ENCODE measurements at regions not wholly inside any gene's neighbourhood (a gene's known extent, or its start where the extent isn't known, plus 50 kb on each side); places are given as distances from the start of the nearest gene placed in this dataset.

DNA sequence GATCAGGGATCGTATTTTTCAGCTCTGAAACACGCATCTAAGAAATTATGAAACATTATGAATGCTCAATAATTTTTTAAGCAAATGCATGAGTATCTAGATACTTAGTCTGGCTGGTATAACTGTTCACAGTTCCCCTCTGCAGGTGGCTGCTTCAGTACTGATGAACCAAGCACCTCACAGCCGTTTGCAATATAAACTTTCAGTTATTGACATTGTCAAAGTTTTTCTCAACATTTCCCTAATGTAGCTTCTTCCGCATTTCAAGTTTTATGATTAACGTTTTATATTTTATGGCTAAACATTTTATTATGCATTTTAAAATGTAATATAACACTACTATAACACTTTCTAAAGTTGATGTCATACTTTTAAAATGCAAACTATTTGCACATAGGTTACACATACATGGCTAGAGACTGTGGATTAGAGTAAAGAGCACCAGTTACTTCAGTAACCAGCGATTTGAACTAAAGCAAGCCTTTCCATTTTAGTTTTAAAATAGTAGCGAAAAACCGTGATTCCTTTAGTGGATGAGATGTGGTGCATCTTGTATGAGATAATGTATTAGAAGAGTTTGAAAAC, 495.4 kb downstream of the XIRP2 start:
- TF ChIP-seq, protein P1, sequence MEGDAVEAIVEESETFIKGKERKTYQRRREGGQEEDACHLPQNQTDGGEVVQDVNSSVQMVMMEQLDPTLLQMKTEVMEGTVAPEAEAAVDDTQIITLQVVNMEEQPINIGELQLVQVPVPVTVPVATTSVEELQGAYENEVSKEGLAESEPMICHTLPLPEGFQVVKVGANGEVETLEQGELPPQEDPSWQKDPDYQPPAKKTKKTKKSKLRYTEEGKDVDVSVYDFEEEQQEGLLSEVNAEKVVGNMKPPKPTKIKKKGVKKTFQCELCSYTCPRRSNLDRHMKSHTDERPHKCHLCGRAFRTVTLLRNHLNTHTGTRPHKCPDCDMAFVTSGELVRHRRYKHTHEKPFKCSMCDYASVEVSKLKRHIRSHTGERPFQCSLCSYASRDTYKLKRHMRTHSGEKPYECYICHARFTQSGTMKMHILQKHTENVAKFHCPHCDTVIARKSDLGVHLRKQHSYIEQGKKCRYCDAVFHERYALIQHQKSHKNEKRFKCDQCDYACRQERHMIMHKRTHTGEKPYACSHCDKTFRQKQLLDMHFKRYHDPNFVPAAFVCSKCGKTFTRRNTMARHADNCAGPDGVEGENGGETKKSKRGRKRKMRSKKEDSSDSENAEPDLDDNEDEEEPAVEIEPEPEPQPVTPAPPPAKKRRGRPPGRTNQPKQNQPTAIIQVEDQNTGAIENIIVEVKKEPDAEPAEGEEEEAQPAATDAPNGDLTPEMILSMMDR (IDR thresholded peaks at IDR 0.05; ENCODE audit: low read depth, low read length) = no peak
- Histone ChIP-seq H3K27me3 (ENCODE audit: insufficient read depth, low read depth, severe bottlenecking) (no peaks in the 10 kb centered on the region), H3K27ac (no peak overlapping the region), H3K36me3 (no peaks in the 10 kb centered on the region), H3K4me3 (ENCODE audit: low read depth, low read length) (no peak overlapping the region), H3K9me3 (ENCODE audit: severe bottlenecking) (no peaks in the 10 kb centered on the region)
- DNase-seq = no peak

DNA sequence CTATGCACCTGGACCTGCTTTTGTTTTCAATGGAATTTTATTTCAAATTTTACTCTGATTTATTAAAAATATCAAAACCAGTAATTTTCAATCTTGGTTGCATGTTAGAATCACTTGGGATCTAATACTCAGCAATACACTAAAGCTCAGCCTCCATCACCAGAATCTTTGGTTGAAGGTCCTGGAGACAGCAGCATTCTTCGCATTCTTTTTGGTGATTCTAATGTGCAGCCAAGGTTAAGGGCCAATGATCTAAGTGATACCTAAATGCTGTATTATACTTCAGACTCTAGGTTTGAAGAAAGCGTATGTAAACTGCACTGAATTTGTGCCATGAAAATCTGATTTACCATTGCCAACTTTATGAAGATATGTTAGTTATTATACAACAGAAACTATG, 493.1 kb downstream of the XIRP2 start:
- TF ChIP-seq, protein P1 (IDR thresholded peaks at IDR 0.05; ENCODE audit: low read depth, low read length) = no peak
- DNase-seq = no peak
- Histone ChIP-seq H3K9me3 (ENCODE audit: severe bottlenecking) (no peaks in the 10 kb centered on the region), H3K36me3 (no peaks in the 10 kb centered on the region), H3K4me3 (ENCODE audit: low read depth, low read length) (no peak overlapping the region), H3K27me3 (ENCODE audit: insufficient read depth, low read depth, severe bottlenecking) (no peaks in the 10 kb centered on the region), H3K27ac (no peak overlapping the region)

DNA sequence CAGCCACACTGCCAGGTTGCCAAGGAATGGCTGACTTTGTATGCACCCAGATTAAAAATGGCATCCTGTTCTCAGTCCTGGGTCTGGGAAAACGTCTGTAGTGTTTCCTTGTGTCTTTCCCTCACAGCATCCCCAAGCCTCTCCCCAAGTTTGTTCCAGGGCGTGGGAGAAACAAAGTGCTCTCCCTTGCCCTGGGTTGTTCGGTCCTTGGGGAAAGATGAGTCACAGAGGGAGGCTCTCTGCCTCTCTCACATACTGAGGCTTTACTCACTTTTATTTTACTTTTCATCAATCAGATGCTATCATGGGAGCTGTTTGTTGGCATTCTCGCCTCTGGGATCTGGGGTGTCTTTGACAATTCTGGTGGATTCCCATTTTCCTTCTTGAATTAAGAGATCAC, 492.3 kb downstream of the XIRP2 start:
- Histone ChIP-seq H3K9me3 (ENCODE audit: severe bottlenecking) (no peaks in the 10 kb centered on the region), H3K27me3 (ENCODE audit: insufficient read depth, low read depth, severe bottlenecking) (no peaks in the 10 kb centered on the region), H3K36me3 (no peaks in the 10 kb centered on the region), H3K27ac (no peak overlapping the region), H3K4me3 (ENCODE audit: low read depth, low read length) (no peak overlapping the region)
- no peak for DNase-seq
- TF ChIP-seq, protein P1 (IDR thresholded peaks at IDR 0.05; ENCODE audit: low read depth, low read length) = no peak

DNA sequence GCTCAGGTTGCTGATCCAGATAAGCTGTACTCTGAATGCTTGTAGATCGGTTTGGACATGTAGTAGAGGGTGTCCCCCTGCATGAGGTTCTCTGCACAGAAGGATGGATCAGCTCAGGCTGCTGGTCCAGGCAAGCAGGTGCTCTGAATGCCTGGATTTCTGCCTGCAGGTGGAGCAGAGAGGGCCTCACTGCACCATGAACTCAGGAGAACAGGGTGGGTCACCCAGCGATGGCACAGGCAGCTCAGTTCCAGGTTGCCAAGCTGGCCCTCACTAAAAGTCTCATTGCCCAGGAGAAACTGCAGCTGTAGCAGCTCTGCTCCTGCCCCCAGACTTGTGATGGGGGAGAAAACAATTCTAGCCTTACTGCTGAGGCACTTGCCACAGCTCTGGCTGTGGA, 491.8 kb downstream of the XIRP2 start:
- no peak overlapping the region for H3K4me3 ChIP-seq (ENCODE audit: low read depth, low read length)
- no peaks in the 10 kb centered on the region for H3K27me3 ChIP-seq (ENCODE audit: insufficient read depth, low read depth, severe bottlenecking)
- TF ChIP-seq, protein P1 (IDR thresholded peaks at IDR 0.05; ENCODE audit: low read depth, low read length) = no peak
- no peak overlapping the region for H3K27ac ChIP-seq
- H3K9me3 ChIP-seq (ENCODE audit: severe bottlenecking) = no peaks in the 10 kb centered on the region
- no peak for DNase-seq
- no peaks in the 10 kb centered on the region for H3K36me3 ChIP-seq

DNA sequence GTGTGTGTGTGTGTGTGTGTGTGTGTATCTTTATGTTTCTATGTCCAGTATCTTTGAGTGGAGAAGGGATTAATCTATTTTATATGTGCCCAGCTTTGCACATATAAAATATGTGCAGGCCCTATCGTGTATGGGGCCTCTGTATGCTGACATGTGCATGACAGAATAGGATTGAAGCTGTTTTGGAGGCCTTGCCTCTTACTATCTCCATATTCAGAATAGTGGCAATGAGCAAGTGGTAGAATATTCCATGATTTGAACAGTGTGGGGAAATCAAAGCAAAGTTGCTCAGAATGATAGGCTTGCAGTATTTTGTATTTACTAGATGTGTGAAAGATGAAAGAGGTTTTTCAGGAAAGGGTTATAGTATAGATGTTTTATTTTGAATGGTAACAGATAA, 480.8 kb downstream of the XIRP2 start:
- TF ChIP-seq, protein P1 (IDR thresholded peaks at IDR 0.05; ENCODE audit: low read depth, low read length) = no peak
- no peak for DNase-seq
- Histone ChIP-seq H3K4me3 (ENCODE audit: low read depth, low read length) (no peak overlapping the region), H3K36me3 (no peaks in the 10 kb centered on the region), H3K27me3 (ENCODE audit: insufficient read depth, low read depth, severe bottlenecking) (no peaks in the 10 kb centered on the region), H3K27ac (no peak overlapping the region), H3K9me3 (ENCODE audit: severe bottlenecking) (no peaks in the 10 kb centered on the region)

DNA sequence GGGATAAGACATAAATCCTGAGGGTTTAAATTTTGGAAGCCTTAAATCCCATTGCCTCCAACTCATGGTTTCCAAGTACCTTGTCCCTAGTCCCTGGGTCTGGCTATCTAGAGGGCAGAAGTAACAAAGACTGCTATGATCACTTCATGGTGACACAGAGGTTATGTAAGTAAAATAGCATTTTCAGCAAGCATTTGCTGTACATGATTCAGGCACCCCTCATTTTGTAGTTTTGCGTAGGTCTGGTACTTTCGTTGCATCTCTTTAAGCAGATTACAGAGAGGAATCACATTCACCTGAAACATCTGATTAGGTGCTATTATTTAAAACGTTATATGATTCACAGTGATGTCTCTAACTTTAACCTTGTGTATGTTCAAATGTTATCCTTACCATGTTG, 480.1 kb downstream of the XIRP2 start:
- no peaks in the 10 kb centered on the region for H3K27me3 ChIP-seq (ENCODE audit: insufficient read depth, low read depth, severe bottlenecking)
- no peak overlapping the region for H3K27ac ChIP-seq
- no peak for DNase-seq
- no peak overlapping the region for H3K4me3 ChIP-seq (ENCODE audit: low read depth, low read length)
- no peaks in the 10 kb centered on the region for H3K9me3 ChIP-seq (ENCODE audit: severe bottlenecking)
- H3K36me3 ChIP-seq = no peaks in the 10 kb centered on the region
- TF ChIP-seq, protein P1 (IDR thresholded peaks at IDR 0.05; ENCODE audit: low read depth, low read length) = no peak

Measured in WERI-Rb-1 (cell line).